MCF 10A (cell line): ENCODE measurements at regions not wholly inside any gene's neighbourhood (a gene's known extent, or its start where the extent isn't known, plus 50 kb on each side); places are given as distances from the start of the nearest gene placed in this dataset.

ENCODE experiments used
- BruUV-seq: library from RNA; stranded (reverse); fragments of 400-500 nt; replicated peaks from 2 replicates; lab custom pipeline; 2021; lab: Mats Ljungman, UMichigan
- CTCF ChIA-PET: fragments of 300-600 bp; sonication (Branson Sonifier 250); formaldehyde crosslinking; extraction: SDS; loops from one replicate; lab custom pipeline; 2021; ENCODE audit warnings: antibody characterized with exemption, inconsistent platforms; lab: Yijun Ruan, JAX
- POLR2A ChIA-PET: fragments of 300-600, 350-650 bp; sonication (Branson Sonifier 250); formaldehyde crosslinking; extraction: SDS; loops from one replicate; lab custom pipeline; 2020; ENCODE audit warnings: antibody characterized with exemption, inconsistent platforms; lab: Yijun Ruan, JAX
- DNase-seq: peaks from one replicate; pipeline ENCODE4 v3.0.0-alpha.2; 2018; ENCODE audit not compliant: unreplicated experiment
- H3K27ac Mint-ChIP-seq: one replicate; pipeline ENCODE4 v1.8.0; 2022; ENCODE audit warnings: mild to moderate bottlenecking, low read depth, mixed read lengths; ENCODE audit not compliant: unreplicated experiment
- H3K27me3 Mint-ChIP-seq: one replicate; pipeline ENCODE4 v1.8.0; 2022; ENCODE audit warnings: mixed read lengths; ENCODE audit not compliant: insufficient read depth, unreplicated experiment
- H3K36me3 Mint-ChIP-seq: one replicate; pipeline ENCODE4 v1.8.0; 2022; ENCODE audit warnings: mild to moderate bottlenecking, moderate library complexity, mixed read lengths; ENCODE audit not compliant: insufficient read depth, unreplicated experiment
- H3K4me1 Mint-ChIP-seq: one replicate; pipeline ENCODE4 v1.8.0; 2022; ENCODE audit warnings: mixed read lengths; ENCODE audit not compliant: insufficient read depth, unreplicated experiment
- H3K4me3 Mint-ChIP-seq: one replicate; pipeline ENCODE4 v1.8.0; 2022; ENCODE audit warnings: mild to moderate bottlenecking, moderate library complexity, mixed read lengths; ENCODE audit not compliant: unreplicated experiment
- H3K9me3 Mint-ChIP-seq: one replicate; pipeline ENCODE4 v1.8.0; 2022; ENCODE audit warnings: mixed read lengths; ENCODE audit not compliant: unreplicated experiment
- intact Hi-C: fragments of 100-400 bp; cut with micrococcal nuclease; formaldehyde crosslinking; loops from 2 replicates; pipeline ENCODE4 v1.14.1; 2022
- TF ChIP-seq, protein P1 (sequence below): fragments of 200-600 bp; IDR thresholded peaks from one replicate; pipeline ENCODE4 v1.8.0; 2022; ENCODE audit warnings: antibody characterized with exemption, mild to moderate bottlenecking; ENCODE audit not compliant: unreplicated experiment

DNA sequence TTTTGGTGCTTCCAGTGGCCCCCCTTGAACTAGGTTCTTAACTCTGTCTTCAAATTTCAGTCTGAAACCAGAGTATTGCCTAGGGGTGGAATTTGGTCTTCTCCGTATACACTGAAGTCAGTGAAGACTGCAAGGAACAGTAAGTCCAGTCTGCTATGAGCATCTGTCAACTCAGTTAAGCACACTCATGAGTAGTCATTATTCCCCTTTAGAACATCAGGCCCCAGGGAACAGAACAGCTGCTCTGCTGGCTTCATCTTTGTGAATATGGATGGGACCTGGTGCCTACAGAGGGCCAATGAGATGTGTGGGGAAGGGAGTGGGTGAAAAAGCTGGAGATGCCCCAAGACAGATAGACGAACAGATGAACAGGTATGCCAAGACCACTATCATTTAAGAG lies 85.2 kb upstream of the PRR23C start:
- TF ChIP-seq, protein P1, sequence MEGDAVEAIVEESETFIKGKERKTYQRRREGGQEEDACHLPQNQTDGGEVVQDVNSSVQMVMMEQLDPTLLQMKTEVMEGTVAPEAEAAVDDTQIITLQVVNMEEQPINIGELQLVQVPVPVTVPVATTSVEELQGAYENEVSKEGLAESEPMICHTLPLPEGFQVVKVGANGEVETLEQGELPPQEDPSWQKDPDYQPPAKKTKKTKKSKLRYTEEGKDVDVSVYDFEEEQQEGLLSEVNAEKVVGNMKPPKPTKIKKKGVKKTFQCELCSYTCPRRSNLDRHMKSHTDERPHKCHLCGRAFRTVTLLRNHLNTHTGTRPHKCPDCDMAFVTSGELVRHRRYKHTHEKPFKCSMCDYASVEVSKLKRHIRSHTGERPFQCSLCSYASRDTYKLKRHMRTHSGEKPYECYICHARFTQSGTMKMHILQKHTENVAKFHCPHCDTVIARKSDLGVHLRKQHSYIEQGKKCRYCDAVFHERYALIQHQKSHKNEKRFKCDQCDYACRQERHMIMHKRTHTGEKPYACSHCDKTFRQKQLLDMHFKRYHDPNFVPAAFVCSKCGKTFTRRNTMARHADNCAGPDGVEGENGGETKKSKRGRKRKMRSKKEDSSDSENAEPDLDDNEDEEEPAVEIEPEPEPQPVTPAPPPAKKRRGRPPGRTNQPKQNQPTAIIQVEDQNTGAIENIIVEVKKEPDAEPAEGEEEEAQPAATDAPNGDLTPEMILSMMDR: no peak
- no peaks in the 10 kb centered on the region for H3K9me3 Mint-ChIP-seq
- POLR2A ChIA-PET: interaction anchor here (0.6 kb wide), 1 partner anchor 37 kb away, joined by 3 read pairs; no protein-coding TSS in a partner anchor
- DNase-seq: no peak
- BruUV-seq: no TSS peak
- H3K4me1 Mint-ChIP-seq: peaks cover 6% of the 10 kb centered on the region
- intact Hi-C loops: no loop called here
- no peak overlapping the region for H3K4me3 Mint-ChIP-seq
- H3K27ac Mint-ChIP-seq: no peak overlapping the region
- no peaks in the 10 kb centered on the region for H3K36me3 Mint-ChIP-seq
- peaks cover 8% of the 10 kb centered on the region for H3K27me3 Mint-ChIP-seq
- CTCF ChIA-PET: interaction anchor here (0.6 to 4.8 kb wide), 4 partner anchors 17 to 651 kb away, joined by 3 to 25 read pairs (median 4); no protein-coding TSS in a partner anchor

DNA sequence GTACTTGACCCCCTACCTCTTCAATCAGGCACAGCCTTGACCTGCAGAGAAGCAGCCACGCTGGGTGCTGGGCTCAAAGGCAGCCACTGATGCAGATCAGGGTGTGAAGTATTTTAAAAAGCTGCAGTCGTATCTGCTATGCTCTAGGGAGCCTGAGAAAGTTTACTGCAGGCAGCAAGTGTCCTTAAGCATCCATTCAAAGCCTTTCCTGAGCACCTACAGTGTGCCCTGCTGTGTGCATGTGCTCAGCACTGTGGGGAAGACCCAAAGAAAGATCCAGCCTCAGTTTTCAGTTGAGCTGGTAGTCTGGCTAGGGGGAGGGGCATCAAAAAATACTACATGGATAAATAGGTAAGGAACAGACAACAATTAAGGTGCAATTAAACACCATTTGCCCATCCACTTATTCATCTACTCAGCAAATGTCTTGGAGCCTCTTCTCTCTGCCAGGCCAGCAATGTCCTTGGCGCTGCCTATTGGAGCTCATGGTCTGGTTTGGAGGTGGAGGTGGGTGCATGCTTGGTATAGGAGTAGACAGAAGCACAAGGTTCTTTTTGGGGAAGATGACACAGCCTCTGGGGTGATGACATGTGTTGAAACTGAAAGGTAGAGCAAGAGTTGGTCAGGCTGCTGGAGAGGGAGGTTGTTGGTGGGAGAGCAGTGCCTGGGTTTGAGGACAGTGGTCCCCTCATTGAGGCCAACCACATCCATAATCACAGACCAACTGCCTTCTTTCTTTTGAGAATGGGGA lies 85.9 kb upstream of the PRR23C start:
- no peaks in the 10 kb centered on the region for H3K9me3 Mint-ChIP-seq

DNA sequence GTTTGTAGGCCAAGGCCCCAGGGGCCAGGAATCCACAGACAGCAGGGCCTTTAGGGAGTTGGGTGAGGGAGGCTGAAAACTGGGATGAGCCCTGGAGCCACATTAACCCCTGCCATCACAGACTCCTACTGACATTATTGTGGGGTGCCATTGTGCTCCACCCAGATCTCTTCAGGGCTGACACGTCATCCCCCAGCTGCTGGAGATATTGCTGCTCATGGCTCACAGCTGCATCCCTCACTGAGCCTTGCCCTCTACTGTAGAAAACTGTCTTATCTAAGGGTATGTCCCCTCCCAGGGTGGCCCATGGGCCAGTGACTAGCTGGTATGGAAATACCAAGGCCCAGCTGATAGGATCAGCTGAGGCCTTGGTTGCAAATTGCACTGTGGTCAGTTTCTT lies 87.3 kb upstream of the PRR23C start:
- Mint-ChIP-seq H3K9me3 (no peaks in the 10 kb centered on the region), H3K4me3 (no peak overlapping the region), H3K4me1 (peaks cover 6% of the 10 kb centered on the region), H3K27ac (no peak overlapping the region), H3K27me3 (peaks cover 8% of the 10 kb centered on the region), H3K36me3 (no peaks in the 10 kb centered on the region)
- no peak for DNase-seq
- POLR2A ChIA-PET: interaction anchor here (0.7 to 1.1 kb wide), 2 partner anchors 186 to 348 kb away, joined by 3 read pairs; no protein-coding TSS in a partner anchor
- no TSS peak for BruUV-seq
- TF ChIP-seq, protein P1: no peak
- intact Hi-C loops: no loop called here
- CTCF ChIA-PET: interaction anchor here (4.8 kb wide), 1 partner anchor 20 kb away, joined by 25 read pairs; no protein-coding TSS in a partner anchor

More for the DNA sequence above, 85.9 kb upstream of the PRR23C start:
- H3K4me1 Mint-ChIP-seq: peaks cover 6% of the 10 kb centered on the region
- BruUV-seq: no TSS peak
- ChIA-PET CTCF (interaction anchor here (0.6 to 4.8 kb wide), 3 partner anchors 9 to 34 kb away, joined by 3 to 25 read pairs (median 3); no protein-coding TSS in a partner anchor), POLR2A (interaction anchor here (0.6 to 1.1 kb wide), 2 partner anchors 37 to 188 kb away, joined by 3 read pairs; no protein-coding TSS in a partner anchor)
- intact Hi-C loops: no loop called here
- H3K4me3 Mint-ChIP-seq: no peak overlapping the region
- H3K27me3 Mint-ChIP-seq: peaks cover 8% of the 10 kb centered on the region
- no peak overlapping the region for H3K27ac Mint-ChIP-seq
- TF ChIP-seq, protein P1: no peak
- no peak for DNase-seq
- no peaks in the 10 kb centered on the region for H3K36me3 Mint-ChIP-seq

DNA sequence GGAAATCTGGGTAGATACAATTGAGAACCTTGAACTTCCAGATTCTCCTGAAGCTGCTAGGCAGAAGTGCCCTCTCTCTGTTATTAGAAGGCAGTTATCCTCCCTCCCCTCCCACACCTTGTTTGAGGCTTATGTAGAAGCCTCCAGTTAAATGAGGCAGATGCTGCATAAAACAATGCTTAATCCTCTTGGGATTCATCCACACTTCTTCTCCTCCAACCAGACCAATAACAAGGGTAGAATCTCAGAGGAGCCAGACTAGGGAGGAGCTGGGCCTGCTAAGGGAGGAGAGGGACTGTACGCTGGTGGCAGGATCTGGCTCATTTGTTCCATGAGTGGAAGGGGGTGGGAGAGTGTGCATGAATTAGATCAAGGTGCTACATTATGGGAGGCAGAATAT lies 88.3 kb upstream of the PRR23C start:
- H3K36me3 Mint-ChIP-seq: no peaks in the 10 kb centered on the region
- no TSS peak for BruUV-seq
- intact Hi-C loops: no loop called here

More for the DNA sequence above, 88.3 kb upstream of the PRR23C start:
- H3K9me3 Mint-ChIP-seq: no peaks in the 10 kb centered on the region
- H3K27me3 Mint-ChIP-seq: peaks cover 8% of the 10 kb centered on the region
- TF ChIP-seq, protein P1: no peak
- no peak for DNase-seq
- no peak overlapping the region for H3K27ac Mint-ChIP-seq
- H3K4me3 Mint-ChIP-seq: no peak overlapping the region
- POLR2A ChIA-PET: no interaction called here
- CTCF ChIA-PET: interaction anchor here (4.8 kb wide), 1 partner anchor 21 kb away, joined by 25 read pairs; no protein-coding TSS in a partner anchor
- H3K4me1 Mint-ChIP-seq: peaks cover 6% of the 10 kb centered on the region
